ENCODE measurements at regions not wholly inside any gene's neighbourhood (a gene's known extent, or its start where the extent isn't known, plus 50 kb on each side); places are given as distances from the start of the nearest gene placed in this dataset.

DNA sequence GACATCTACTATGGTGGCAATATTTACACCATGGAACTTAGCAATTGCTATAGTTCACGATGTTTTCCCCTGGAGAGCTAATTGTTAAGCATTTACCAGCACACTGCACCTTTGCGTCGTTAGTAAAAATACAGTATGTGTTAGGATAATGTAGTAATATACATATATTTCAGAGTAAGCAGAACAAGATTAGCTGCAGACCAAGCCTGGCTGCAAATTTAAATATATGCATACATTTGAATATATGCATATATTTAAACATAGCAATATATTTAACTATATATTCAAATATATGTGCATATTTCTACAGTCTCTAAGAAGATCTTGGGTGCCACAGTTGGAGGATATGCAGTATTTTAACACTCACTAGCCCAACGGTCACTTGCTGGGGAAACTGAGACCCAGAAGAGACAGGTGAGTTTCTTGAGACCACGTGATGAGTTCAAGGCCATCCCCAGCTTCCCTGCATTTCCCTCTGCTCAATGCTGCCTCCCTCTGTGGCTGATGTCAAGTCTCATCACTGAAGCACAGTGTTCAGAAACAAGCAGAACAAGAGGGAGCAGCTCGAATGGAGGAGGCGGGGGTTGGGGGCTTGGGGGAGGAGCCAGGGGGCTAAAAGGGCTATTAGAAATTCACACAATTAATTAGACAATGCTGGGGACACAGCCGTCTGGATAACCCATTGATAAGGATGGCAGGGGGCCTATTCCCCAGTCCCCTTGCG, 708.0 kb downstream of the MED13L start:
- no peak for TF ChIP-seq SMC3 (conservative IDR thresholded peaks at IDR 0.05; ENCODE audit: insufficient read depth, low read depth, low read length)
- TF ChIP-seq, protein P1, sequence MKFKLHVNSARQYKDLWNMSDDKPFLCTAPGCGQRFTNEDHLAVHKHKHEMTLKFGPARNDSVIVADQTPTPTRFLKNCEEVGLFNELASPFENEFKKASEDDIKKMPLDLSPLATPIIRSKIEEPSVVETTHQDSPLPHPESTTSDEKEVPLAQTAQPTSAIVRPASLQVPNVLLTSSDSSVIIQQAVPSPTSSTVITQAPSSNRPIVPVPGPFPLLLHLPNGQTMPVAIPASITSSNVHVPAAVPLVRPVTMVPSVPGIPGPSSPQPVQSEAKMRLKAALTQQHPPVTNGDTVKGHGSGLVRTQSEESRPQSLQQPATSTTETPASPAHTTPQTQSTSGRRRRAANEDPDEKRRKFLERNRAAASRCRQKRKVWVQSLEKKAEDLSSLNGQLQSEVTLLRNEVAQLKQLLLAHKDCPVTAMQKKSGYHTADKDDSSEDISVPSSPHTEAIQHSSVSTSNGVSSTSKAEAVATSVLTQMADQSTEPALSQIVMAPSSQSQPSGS (CRISPR knock-in tag; IDR thresholded peaks at IDR 0.05), result no peak
- TF ChIP-seq FOXP1 (CRISPR knock-in tag; IDR thresholded peaks at IDR 0.05), result no peak
- TF ChIP-seq ZBTB34 (CRISPR knock-in tag; IDR thresholded peaks at IDR 0.05), result no peak
- no peak for TF ChIP-seq DPF2 (IDR thresholded peaks at IDR 0.05)

All from K562 (cell line).